IMR-90 (cell line): ENCODE measurements at regions not wholly inside any gene's neighbourhood (a gene's known extent, or its start where the extent isn't known, plus 50 kb on each side); places are given as distances from the start of the nearest gene placed in this dataset.
"Not testable (repeated sequence)": the region's sequence is repeated elsewhere in the genome, so short reads cannot be mapped to it uniquely, and the experiment has no call there.

Experiments used
- ATAC-seq: fragments of 200-7000 bp; cut with Tn5 transposase; 2 replicates; pipeline ENCODE4 v1.9.1; 2020; ENCODE audit warnings: low read depth, mild to moderate bottlenecking, moderate library complexity
- BruUV-seq: library from RNA; stranded (reverse); fragments of 400-500 nt; replicated peaks from 2 replicates; lab custom pipeline; 2021; lab: Mats Ljungman, UMichigan
- CTCF ChIA-PET: fragments of 300-600 bp; formaldehyde crosslinking; extraction: SDS; loops from one replicate; lab custom pipeline; 2021; ENCODE audit warnings: antibody characterized with exemption; lab: Yijun Ruan, JAX
- POLR2A ChIA-PET: fragments of 300-600 bp; sonication (Branson Sonifier 250); formaldehyde crosslinking; loops from one replicate; lab custom pipeline; 2022; ENCODE audit warnings: antibody characterized with exemption; ENCODE audit not compliant: unreplicated experiment; lab: Charles Lee
- DNase-seq: peaks from one replicate; pipeline ENCODE4 v3.0.0; 2013
- H2AFZ ChIP-seq: replicated peaks from 2 replicates; pipeline ENCODE3; 2013; ENCODE audit warnings: low read length, mild to moderate bottlenecking; ENCODE audit not compliant: poor library complexity
- H2AK5ac ChIP-seq: 2 replicates; pipeline ENCODE4 v1.6.1; 2013; ENCODE audit warnings: low read depth, low read length, inconsistent platforms
- H2AK9ac ChIP-seq: replicated peaks from 2 replicates; pipeline ENCODE3; 2013; ENCODE audit warnings: mild to moderate bottlenecking, low read depth, low read length, moderate library complexity; ENCODE audit not compliant: poor library complexity
- H2BK120ac ChIP-seq: 2 replicates; pipeline ENCODE4 v1.6.1; 2013; ENCODE audit warnings: low read depth, low read length, inconsistent platforms
- H2BK15ac ChIP-seq: 3 replicates; pipeline ENCODE4 v1.6.1; 2013; ENCODE audit warnings: low read depth, low read length, inconsistent platforms
- H2BK20ac ChIP-seq: 2 replicates; pipeline ENCODE4 v1.6.1; 2013; ENCODE audit warnings: low read depth, mild to moderate bottlenecking, inconsistent platforms, low read length, moderate library complexity
- H2BK5ac ChIP-seq: 2 replicates; pipeline ENCODE4 v1.6.1; 2013; ENCODE audit warnings: mild to moderate bottlenecking, low read depth, low read length, inconsistent platforms; ENCODE audit not compliant: poor library complexity, severe bottlenecking
- H3K14ac ChIP-seq: replicated peaks from 2 replicates; pipeline ENCODE4 v1.6.1; 2013; ENCODE audit warnings: low read depth, low read length, inconsistent platforms
- H3K18ac ChIP-seq: 2 replicates; pipeline ENCODE4 v1.6.1; 2013; ENCODE audit warnings: low read depth, low read length, control low read depth
- H3K23ac ChIP-seq: 2 replicates; pipeline ENCODE4 v1.6.1; 2013; ENCODE audit warnings: low read depth, low read length, inconsistent platforms
- H3K27ac ChIP-seq: 2 replicates; pipeline ENCODE4 v1.5.1; 2013; ENCODE audit warnings: mild to moderate bottlenecking, control low read depth, low read length; ENCODE audit not compliant: insufficient read depth
- H3K27me3 ChIP-seq: 2 replicates; pipeline ENCODE4 v1.6.1; 2013; ENCODE audit warnings: low read length; ENCODE audit not compliant: control insufficient read depth, insufficient read depth
- H3K36me3 ChIP-seq: 2 replicates; pipeline ENCODE4 v1.6.1; 2013; ENCODE audit warnings: low read length, mixed read lengths; ENCODE audit not compliant: control insufficient read depth, insufficient read depth
- H3K4ac ChIP-seq: 2 replicates; pipeline ENCODE4 v1.6.1; 2013; ENCODE audit warnings: low read depth, low read length, inconsistent platforms
- H3K4me1 ChIP-seq: 2 replicates; pipeline ENCODE4 v1.6.1; 2013; ENCODE audit warnings: low read length, mixed read lengths; ENCODE audit not compliant: control insufficient read depth, insufficient read depth
- H3K4me2 ChIP-seq: 2 replicates; pipeline ENCODE4 v1.6.1; 2013; ENCODE audit warnings: low read depth, mild to moderate bottlenecking, control low read depth, low read length, moderate library complexity
- H3K4me3 ChIP-seq: 2 replicates; pipeline ENCODE4 v1.5.1; 2013; ENCODE audit warnings: low read depth, mild to moderate bottlenecking, control low read depth, low read length, moderate library complexity; ENCODE audit not compliant: insufficient read depth
- H3K56ac ChIP-seq: 2 replicates; pipeline ENCODE4 v1.6.1; 2013; ENCODE audit warnings: low read length, inconsistent platforms; ENCODE audit not compliant: insufficient read depth; ENCODE audit errors: extremely low read depth
- H3K79me1 ChIP-seq, 2 experiments: 2 replicates each; pipeline ENCODE4 v1.6.1; 2013; ENCODE audit warnings: low read length in 2 of 2, inconsistent platforms in 1 of 2, low read depth in 1 of 2
- H3K9ac ChIP-seq: 2 replicates; pipeline ENCODE4 v1.6.1; 2013; ENCODE audit warnings: low read depth, low read length, control low read depth
- H3K9me1 ChIP-seq: 2 replicates; pipeline ENCODE4 v1.6.1; 2013; ENCODE audit warnings: low read length, inconsistent platforms; ENCODE audit not compliant: insufficient read depth
- H3K9me3 ChIP-seq: 2 replicates; pipeline ENCODE4 v1.6.1; 2013; ENCODE audit warnings: low read length; ENCODE audit not compliant: control insufficient read depth, insufficient read depth
- H4K20me1 ChIP-seq: 2 replicates; pipeline ENCODE4 v1.6.1; 2013; ENCODE audit warnings: low read length, inconsistent platforms; ENCODE audit not compliant: insufficient read depth
- H4K5ac ChIP-seq: 2 replicates; pipeline ENCODE4 v1.6.1; 2013; ENCODE audit warnings: mild to moderate bottlenecking, low read depth, low read length, control low read depth
- H4K8ac ChIP-seq, 2 experiments: 2 replicates each; pipeline ENCODE4 v1.6.1; 2013; ENCODE audit warnings: low read depth in 2 of 2, low read length in 2 of 2, control low read depth in 1 of 2, inconsistent platforms in 1 of 2
- H4K91ac ChIP-seq: 2 replicates; pipeline ENCODE4 v1.6.1; 2013; ENCODE audit warnings: low read depth, low read length, inconsistent platforms; ENCODE audit not compliant: insufficient read depth
- dilution Hi-C: fragments of 300-500 bp; cut with HindIII; formaldehyde crosslinking; loops from one replicate; pipeline ENCODE4 v1.14.3; 2018; ENCODE audit warnings: low sequenced_read_pairs; ENCODE audit not compliant: unreplicated experiment
- in situ Hi-C: fragments of 300-500 bp; cut with MboI; formaldehyde crosslinking; loops from 3 replicates; pipeline ENCODE4 v1.14.3; 2019; ENCODE audit warnings: low sequenced_read_pairs, inconsistent platforms, mixed read lengths
- intact Hi-C: fragments of 100-400 bp; cut with micrococcal nuclease; formaldehyde crosslinking; loops from 2 replicates; pipeline ENCODE4 v1.10.0; 2022

- H3K56ac ChIP-seq, H2AK5ac ChIP-seq, H2BK20ac ChIP-seq, H3K4me2 ChIP-seq, H3K4me3 ChIP-seq, H3K4ac ChIP-seq, H3K18ac ChIP-seq, in situ Hi-C loops, dilution Hi-C loops, BruUV-seq, POLR2A ChIA-PET, H4K20me1 ChIP-seq, H2BK120ac ChIP-seq, H3K9me1 ChIP-seq, H2BK5ac ChIP-seq, H3K36me3 ChIP-seq, H3K14ac ChIP-seq, H4K91ac ChIP-seq, H2BK15ac ChIP-seq, H3K9ac ChIP-seq, H4K5ac ChIP-seq, H4K8ac ChIP-seq, intact Hi-C loops, H3K27ac ChIP-seq, H2AK9ac ChIP-seq, DNase-seq, ATAC-seq, H3K9me3 ChIP-seq, H3K23ac ChIP-seq, H3K79me1 ChIP-seq, H2AFZ ChIP-seq, H3K4me1 ChIP-seq, H3K27me3 ChIP-seq: not testable (repeated sequence)
- CTCF ChIA-PET: interaction anchor here (1.0 kb wide), 1 partner anchor 18 kb away, joined by 3 read pairs; no protein-coding TSS in a partner anchor
These were observed 746.4 kb downstream of the MAT2B start for GRCh38 chr5:164251781-164252180.
